HG03354 (cell line): ENCODE measurements at regions not wholly inside any gene's neighbourhood (a gene's known extent, or its start where the extent isn't known, plus 50 kb on each side); places are given as distances from the start of the nearest gene placed in this dataset.
"Not testable (repeated sequence)": the region's sequence is repeated elsewhere in the genome, so short reads cannot be mapped to it uniquely, and the experiment has no call there.

Source experiments
- ATAC-seq: cut with Tn5 transposase; IDR thresholded peaks from one replicate; pipeline ENCODE4 v1.9.1; 2021; ENCODE audit warnings: mild to moderate bottlenecking; ENCODE audit not compliant: unreplicated experiment, poor library complexity, severe bottlenecking

GRCh38 chr20:1845163-1845523 is 50.1 kb upstream of the SIRPA start:
- no peak for ATAC-seq

GRCh38 chr20:1844325-1845162 is 50.7 kb upstream of the SIRPA start:
- ATAC-seq = peak; percentile 80

- no peak for ATAC-seq
Measured at GRCh38 chr20:1842281-1842680, 52.9 kb upstream of the SIRPA start.

- no peak for ATAC-seq
Measured at GRCh38 chr20:1841554-1842140, 53.6 kb upstream of the SIRPA start.

- no peak for ATAC-seq
Measured at GRCh38 chr20:1840817-1841553, 54.2 kb upstream of the SIRPA start.

GRCh38 chr20:1839376-1840317 is 55.6 kb upstream of the SIRPA start:
- not testable (repeated sequence) for ATAC-seq

- ATAC-seq = no peak
Measured at GRCh38 chr20:1838556-1839279, 56.5 kb upstream of the SIRPA start.

- ATAC-seq = no peak
Measured at GRCh38 chr20:1835186-1836035, 59.8 kb upstream of the SIRPA start.

GRCh38 chr20:1833728-1834726 is 61.2 kb upstream of the SIRPA start:
- ATAC-seq = no peak

GRCh38 chr20:1833216-1833615 is 62.0 kb upstream of the SIRPA start:
- no peak for ATAC-seq

- no peak for ATAC-seq
Measured at GRCh38 chr20:1832634-1833033, 62.6 kb upstream of the SIRPA start.

GRCh38 chr20:1831606-1832005 is 63.6 kb upstream of the SIRPA start:
- ATAC-seq = no peak

GRCh38 chr20:1831096-1831495 is 64.1 kb upstream of the SIRPA start:
- ATAC-seq = no peak

- ATAC-seq = no peak
Measured at GRCh38 chr20:1830240-1830639, 65.0 kb upstream of the SIRPA start.

GRCh38 chr20:1829531-1829930 is 65.7 kb upstream of the SIRPA start:
- ATAC-seq = no peak

GRCh38 chr20:1828786-1829131 is 66.4 kb upstream of the SIRPA start:
- no peak for ATAC-seq
